ENCODE measurements at regions not wholly inside any gene's neighbourhood (a gene's known extent, or its start where the extent isn't known, plus 50 kb on each side); places are given as distances from the start of the nearest gene placed in this dataset.

- Mint-ChIP-seq H3K4me3 (no peak overlapping the region), H3K4me1 (no peaks in the 10 kb centered on the region), H3K36me3 (no peaks in the 10 kb centered on the region), H3K9me3 (no peaks in the 10 kb centered on the region), H3K27ac (no peak overlapping the region), H3K27me3 (ENCODE audit: insufficient read depth, low read depth) (no peaks in the 10 kb centered on the region)
- Histone ChIP-seq H3K79me2 (ENCODE audit: low read depth) (no peaks in the 10 kb centered on the region), H3K4me3 (no peak overlapping the region), H4K20me1 (ENCODE audit: low read depth) (no peaks in the 10 kb centered on the region), H2AFZ (replicated peaks) (no peak overlapping the region), H3K4me2 (no peak overlapping the region), H3K36me3 (no peaks in the 10 kb centered on the region), H3K27ac (no peak overlapping the region), H3K9ac (no peak overlapping the region), H3K27me3 (no peaks in the 10 kb centered on the region), H3F3A (ENCODE audit: low read depth) (no peaks in the 10 kb centered on the region), H3K4me1 (no peaks in the 10 kb centered on the region), H3K9me3 (ENCODE audit: low read depth) (no peaks in the 10 kb centered on the region)
- TF ChIP-seq EZH2phosphoT487 (IDR thresholded peaks at IDR 0.05) (no peak), CTCF (IDR thresholded peaks at IDR 0.05) (no peak), EZH2 (IDR thresholded peaks at IDR 0.05) (no peak)
- no peak for DNase-seq (ENCODE audit: low spot score)
These were observed 123.1 kb upstream of the GPM6A start for GRCh38 chr4:175935016-175935661.

GRCh38 chr4:175944126-175944910, 121.3 kb upstream of the WDR17 start:
- H3K4me2 ChIP-seq, result no peak overlapping the region
- H3K27ac Mint-ChIP-seq, result no peak overlapping the region

GRCh38 chr4:175946472-175947116, 119.0 kb upstream of the WDR17 start:
- Mint-ChIP-seq H3K27ac (no peak overlapping the region), H3K4me1 (no peaks in the 10 kb centered on the region), H3K36me3 (no peaks in the 10 kb centered on the region), H3K9me3 (peaks cover 2% of the 10 kb centered on the region), H3K4me3 (no peak overlapping the region), H3K27me3 (ENCODE audit: insufficient read depth, low read depth) (no peaks in the 10 kb centered on the region)
- no peaks in the 10 kb centered on the region for H3K9me3 ChIP-seq (ENCODE audit: low read depth)
- no peak overlapping the region for H3K4me2 ChIP-seq
- no peaks in the 10 kb centered on the region for H3K27me3 ChIP-seq
- TF ChIP-seq EZH2phosphoT487 (IDR thresholded peaks at IDR 0.05) (no peak), EZH2 (IDR thresholded peaks at IDR 0.05) (no peak)
- H2AFZ ChIP-seq (replicated peaks), result peak overlapping the region; percentile 61
- no peak for DNase-seq (ENCODE audit: low spot score)
- no peaks in the 10 kb centered on the region for H4K20me1 ChIP-seq (ENCODE audit: low read depth)
- no peak overlapping the region for H3K4me3 ChIP-seq
- no peaks in the 10 kb centered on the region for H3K36me3 ChIP-seq
- H3F3A ChIP-seq (ENCODE audit: low read depth), result no peaks in the 10 kb centered on the region
- H3K27ac ChIP-seq, result no peak overlapping the region
- no peaks in the 10 kb centered on the region for H3K4me1 ChIP-seq
- H3K9ac ChIP-seq, result no peak overlapping the region
- H3K79me2 ChIP-seq (ENCODE audit: low read depth), result no peaks in the 10 kb centered on the region

More at GRCh38 chr4:175944126-175944910, 121.3 kb upstream of the WDR17 start:
- H3K4me3 ChIP-seq, result no peak overlapping the region
- H4K20me1 ChIP-seq (ENCODE audit: low read depth), result no peaks in the 10 kb centered on the region
- H3F3A ChIP-seq (ENCODE audit: low read depth), result no peaks in the 10 kb centered on the region
- no peaks in the 10 kb centered on the region for H3K4me1 ChIP-seq
- no peaks in the 10 kb centered on the region for H3K27me3 Mint-ChIP-seq (ENCODE audit: insufficient read depth, low read depth)
- H3K9ac ChIP-seq, result no peak overlapping the region
- H3K4me3 Mint-ChIP-seq, result no peak overlapping the region
- H3K36me3 Mint-ChIP-seq, result no peaks in the 10 kb centered on the region
- H3K9me3 Mint-ChIP-seq, result peaks cover 2% of the 10 kb centered on the region
- no peaks in the 10 kb centered on the region for H3K27me3 ChIP-seq
- H3K79me2 ChIP-seq (ENCODE audit: low read depth), result no peaks in the 10 kb centered on the region
- no peaks in the 10 kb centered on the region for H3K9me3 ChIP-seq (ENCODE audit: low read depth)
- no peak overlapping the region for H2AFZ ChIP-seq (replicated peaks)
- DNase-seq (ENCODE audit: low spot score), result no peak
- no peak overlapping the region for H3K27ac ChIP-seq
- H3K36me3 ChIP-seq, result no peaks in the 10 kb centered on the region
- TF ChIP-seq EZH2 (IDR thresholded peaks at IDR 0.05), result no peak
- TF ChIP-seq CTCF (IDR thresholded peaks at IDR 0.05), result no peak
- TF ChIP-seq EZH2phosphoT487 (IDR thresholded peaks at IDR 0.05), result no peak
- no peaks in the 10 kb centered on the region for H3K4me1 Mint-ChIP-seq
